ENCODE measurements at regions not wholly inside any gene's neighbourhood (a gene's known extent, or its start where the extent isn't known, plus 50 kb on each side); places are given as distances from the start of the nearest gene placed in this dataset.

GRCh38 chr5:165538065-165538464 is 2032.6 kb downstream of the MAT2B start:
- dilution Hi-C loops (cut with MboI; ENCODE audit: extremely low pct_ligation_motif_present, low sequenced_read_pairs) = no loop called here
- TF ChIP-seq, protein P1, sequence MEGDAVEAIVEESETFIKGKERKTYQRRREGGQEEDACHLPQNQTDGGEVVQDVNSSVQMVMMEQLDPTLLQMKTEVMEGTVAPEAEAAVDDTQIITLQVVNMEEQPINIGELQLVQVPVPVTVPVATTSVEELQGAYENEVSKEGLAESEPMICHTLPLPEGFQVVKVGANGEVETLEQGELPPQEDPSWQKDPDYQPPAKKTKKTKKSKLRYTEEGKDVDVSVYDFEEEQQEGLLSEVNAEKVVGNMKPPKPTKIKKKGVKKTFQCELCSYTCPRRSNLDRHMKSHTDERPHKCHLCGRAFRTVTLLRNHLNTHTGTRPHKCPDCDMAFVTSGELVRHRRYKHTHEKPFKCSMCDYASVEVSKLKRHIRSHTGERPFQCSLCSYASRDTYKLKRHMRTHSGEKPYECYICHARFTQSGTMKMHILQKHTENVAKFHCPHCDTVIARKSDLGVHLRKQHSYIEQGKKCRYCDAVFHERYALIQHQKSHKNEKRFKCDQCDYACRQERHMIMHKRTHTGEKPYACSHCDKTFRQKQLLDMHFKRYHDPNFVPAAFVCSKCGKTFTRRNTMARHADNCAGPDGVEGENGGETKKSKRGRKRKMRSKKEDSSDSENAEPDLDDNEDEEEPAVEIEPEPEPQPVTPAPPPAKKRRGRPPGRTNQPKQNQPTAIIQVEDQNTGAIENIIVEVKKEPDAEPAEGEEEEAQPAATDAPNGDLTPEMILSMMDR (optimal IDR thresholded peaks at IDR 0.05 in 1 of 3, IDR thresholded peaks at IDR 0.05 in 1 of 3, conservative IDR thresholded peaks at IDR 0.05 in 1 of 3; ENCODE audit: extremely low read depth in 1 of 3, insufficient read depth in 2 of 3, low read length in 3 of 3) = no peak
- no peak for TF ChIP-seq EZH2 (IDR thresholded peaks at IDR 0.05; ENCODE audit: low read length)
- H3K27ac ChIP-seq (ENCODE audit: control insufficient read depth, insufficient read depth, low read length) = no peak overlapping the region

GRCh38 chr5:165559645-165560044 is 2054.2 kb downstream of the MAT2B start:
- Histone ChIP-seq H3K27ac (ENCODE audit: control insufficient read depth, insufficient read depth, low read length) (no peak overlapping the region), H3K27me3 (ENCODE audit: control insufficient read depth, extremely low read depth, insufficient read depth, low read length) (no peaks in the 10 kb centered on the region), H3K79me2 (ENCODE audit: control insufficient read depth, insufficient read depth, low read length) (no peaks in the 10 kb centered on the region), H3K9ac (ENCODE audit: control insufficient read depth, extremely low read depth, insufficient read depth, low read length) (no peak overlapping the region), H2AFZ (ENCODE audit: control insufficient read depth, low read length) (no peak overlapping the region), H3K36me3 (ENCODE audit: control insufficient read depth in 2 of 2, extremely low read depth in 1 of 2, insufficient read depth in 2 of 2, low read length in 2 of 2) (no peaks in the 10 kb centered on the region), H4K20me1 (ENCODE audit: control insufficient read depth, extremely low read depth, insufficient read depth, low read length) (no peaks in the 10 kb centered on the region), H3K9me1 (ENCODE audit: control insufficient read depth, extremely low read depth, insufficient read depth, low read length) (no peaks in the 10 kb centered on the region), H3K4me1 (ENCODE audit: control insufficient read depth, extremely low read depth, insufficient read depth, low read length) (no peaks in the 10 kb centered on the region), H3K9me3 (ENCODE audit: control insufficient read depth, low read depth, low read length) (no peaks in the 10 kb centered on the region), H3K4me2 (ENCODE audit: control insufficient read depth, extremely low read depth, insufficient read depth, low read depth, low read length) (no peak overlapping the region), H3K4me3 (ENCODE audit: control insufficient read depth in 2 of 3, extremely low read depth in 1 of 3, insufficient read depth in 2 of 3, low read depth in 1 of 3, low read length in 3 of 3) (no peak overlapping the region)
- DNase-seq (ENCODE audit: low read depth, low spot score) (no peak), FAIRE-seq (no peak)
- dilution Hi-C loops (cut with MboI; ENCODE audit: extremely low pct_ligation_motif_present, low sequenced_read_pairs) = no loop called here
- TF ChIP-seq, protein P1 (optimal IDR thresholded peaks at IDR 0.05 in 1 of 3, IDR thresholded peaks at IDR 0.05 in 1 of 3, conservative IDR thresholded peaks at IDR 0.05 in 1 of 3; ENCODE audit: extremely low read depth in 1 of 3, insufficient read depth in 2 of 3, low read length in 3 of 3) = no peak
- no peak for TF ChIP-seq EZH2 (IDR thresholded peaks at IDR 0.05; ENCODE audit: low read length)

More at GRCh38 chr5:165538065-165538464, 2032.6 kb downstream of the MAT2B start:
- Histone ChIP-seq H3K4me1 (ENCODE audit: control insufficient read depth, extremely low read depth, insufficient read depth, low read length) (no peaks in the 10 kb centered on the region), H3K79me2 (ENCODE audit: control insufficient read depth, insufficient read depth, low read length) (no peaks in the 10 kb centered on the region), H3K9ac (ENCODE audit: control insufficient read depth, extremely low read depth, insufficient read depth, low read length) (no peak overlapping the region), H2AFZ (ENCODE audit: control insufficient read depth, low read length) (no peak overlapping the region), H3K9me3 (ENCODE audit: control insufficient read depth, low read depth, low read length) (peaks cover 2% of the 10 kb centered on the region), H3K9me1 (ENCODE audit: control insufficient read depth, extremely low read depth, insufficient read depth, low read length) (no peaks in the 10 kb centered on the region), H3K4me2 (ENCODE audit: control insufficient read depth, extremely low read depth, insufficient read depth, low read depth, low read length) (no peak overlapping the region), H3K4me3 (ENCODE audit: control insufficient read depth in 2 of 3, extremely low read depth in 1 of 3, insufficient read depth in 2 of 3, low read depth in 1 of 3, low read length in 3 of 3) (no peak overlapping the region), H4K20me1 (ENCODE audit: control insufficient read depth, extremely low read depth, insufficient read depth, low read length) (no peaks in the 10 kb centered on the region), H3K27me3 (ENCODE audit: control insufficient read depth, extremely low read depth, insufficient read depth, low read length) (no peaks in the 10 kb centered on the region), H3K36me3 (ENCODE audit: control insufficient read depth in 2 of 2, extremely low read depth in 1 of 2, insufficient read depth in 2 of 2, low read length in 2 of 2) (no peaks in the 10 kb centered on the region)
- DNase-seq (ENCODE audit: low read depth, low spot score) (no peak), FAIRE-seq (no peak)

Data from keratinocyte (primary cell).